ENCODE measurements at regions not wholly inside any gene's neighbourhood (a gene's known extent, or its start where the extent isn't known, plus 50 kb on each side); places are given as distances from the start of the nearest gene placed in this dataset.

DNA sequence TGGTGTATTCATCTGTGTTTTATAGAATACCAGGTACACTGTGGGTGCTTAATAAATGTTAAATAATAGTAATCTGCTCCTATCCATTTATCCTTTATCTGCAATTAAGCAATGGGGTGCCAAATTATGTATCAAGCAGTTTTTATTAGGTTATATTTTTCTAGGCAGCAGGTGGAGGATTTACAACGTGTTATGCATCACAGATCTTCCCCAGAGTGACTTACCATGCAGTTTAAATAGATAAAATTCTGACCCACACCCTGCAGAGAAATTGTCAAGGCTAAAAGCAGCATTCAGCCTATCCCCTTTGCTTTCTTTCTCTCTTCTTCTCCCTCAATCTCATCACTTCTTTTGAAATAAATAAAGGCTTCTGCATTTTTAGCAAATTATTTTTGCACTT, 306.4 kb downstream of the CXXC4 start:
- H3K4me1 ChIP-seq (ENCODE audit: control insufficient read depth in 1 of 2, insufficient read depth in 2 of 2, low read depth in 1 of 2, low read length in 1 of 2): no peaks in the 10 kb centered on the region
- H3K79me2 ChIP-seq (ENCODE audit: insufficient read depth): no peaks in the 10 kb centered on the region
- no peaks in the 10 kb centered on the region for H3K9me3 ChIP-seq
- H3K27ac ChIP-seq (ENCODE audit: low read depth in 2 of 2, low read length in 1 of 2): no peak overlapping the region
- no peak overlapping the region for H3K9ac ChIP-seq
- H4K20me1 ChIP-seq (ENCODE audit: insufficient read depth): no peaks in the 10 kb centered on the region
- no peak overlapping the region for H3K4me2 ChIP-seq
- no peak overlapping the region for H3K4me3 ChIP-seq (ENCODE audit: low read depth in 2 of 2, low read length in 1 of 2)
- no peaks in the 10 kb centered on the region for H3K27me3 ChIP-seq (ENCODE audit: insufficient read depth)
- POLR2A ChIA-PET: no interaction called here
- no peaks in the 10 kb centered on the region for H3K36me3 ChIP-seq (replicated peaks in 1 of 2; ENCODE audit: control insufficient read depth in 1 of 2, insufficient read depth in 2 of 2, low read length in 1 of 2)
- no peaks in the 10 kb centered on the region for H3K9me2 ChIP-seq
- TF ChIP-seq TCF12 (IDR thresholded peaks at IDR 0.05) (no peak), EP300 (IDR thresholded peaks at IDR 0.05; ENCODE audit: borderline replicate concordance in 1 of 2, low read depth in 1 of 2, low read length in 1 of 2) (no peak), RXRA (IDR thresholded peaks at IDR 0.05; ENCODE audit: borderline replicate concordance, low read depth) (no peak), GATA2 (CRISPR knock-in tag; IDR thresholded peaks at IDR 0.05) (no peak), SMC3 (IDR thresholded peaks at IDR 0.05; ENCODE audit: low read depth, low read length) (no peak), FOSL2 (IDR thresholded peaks at IDR 0.05; ENCODE audit: borderline replicate concordance, low read depth) (no peak), FOXJ3 (CRISPR knock-in tag; IDR thresholded peaks at IDR 0.05) (no peak), NFIC (IDR thresholded peaks at IDR 0.05; ENCODE audit: borderline replicate concordance) (no peak), YY1 (IDR thresholded peaks at IDR 0.05; ENCODE audit: low read depth) (no peak), RFX5 (IDR thresholded peaks at IDR 0.05; ENCODE audit: low read length) (no peak), EZH2phosphoT487 (IDR thresholded peaks at IDR 0.05; ENCODE audit: borderline replicate concordance, low read depth) (no peak), MXI1 (IDR thresholded peaks at IDR 0.05; ENCODE audit: low read depth, low read length) (no peak), GABPA (IDR thresholded peaks at IDR 0.05; ENCODE audit: low read depth) (no peak), TAF1 (IDR thresholded peaks at IDR 0.05; ENCODE audit: borderline replicate concordance, low read depth, low read length) (no peak)
- TF ChIP-seq, protein P1, sequence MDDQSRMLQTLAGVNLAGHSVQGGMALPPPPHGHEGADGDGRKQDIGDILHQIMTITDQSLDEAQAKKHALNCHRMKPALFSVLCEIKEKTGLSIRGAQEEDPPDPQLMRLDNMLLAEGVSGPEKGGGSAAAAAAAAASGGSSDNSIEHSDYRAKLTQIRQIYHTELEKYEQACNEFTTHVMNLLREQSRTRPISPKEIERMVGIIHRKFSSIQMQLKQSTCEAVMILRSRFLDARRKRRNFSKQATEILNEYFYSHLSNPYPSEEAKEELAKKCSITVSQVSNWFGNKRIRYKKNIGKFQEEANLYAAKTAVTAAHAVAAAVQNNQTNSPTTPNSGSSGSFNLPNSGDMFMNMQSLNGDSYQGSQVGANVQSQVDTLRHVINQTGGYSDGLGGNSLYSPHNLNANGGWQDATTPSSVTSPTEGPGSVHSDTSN (IDR thresholded peaks at IDR 0.05): no peak
- TF ChIP-seq, protein P2, sequence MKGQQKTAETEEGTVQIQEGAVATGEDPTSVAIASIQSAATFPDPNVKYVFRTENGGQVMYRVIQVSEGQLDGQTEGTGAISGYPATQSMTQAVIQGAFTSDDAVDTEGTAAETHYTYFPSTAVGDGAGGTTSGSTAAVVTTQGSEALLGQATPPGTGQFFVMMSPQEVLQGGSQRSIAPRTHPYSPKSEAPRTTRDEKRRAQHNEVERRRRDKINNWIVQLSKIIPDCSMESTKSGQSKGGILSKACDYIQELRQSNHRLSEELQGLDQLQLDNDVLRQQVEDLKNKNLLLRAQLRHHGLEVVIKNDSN (IDR thresholded peaks at IDR 0.05; ENCODE audit: borderline replicate concordance, low read depth): no peak
- TF ChIP-seq, protein P3, sequence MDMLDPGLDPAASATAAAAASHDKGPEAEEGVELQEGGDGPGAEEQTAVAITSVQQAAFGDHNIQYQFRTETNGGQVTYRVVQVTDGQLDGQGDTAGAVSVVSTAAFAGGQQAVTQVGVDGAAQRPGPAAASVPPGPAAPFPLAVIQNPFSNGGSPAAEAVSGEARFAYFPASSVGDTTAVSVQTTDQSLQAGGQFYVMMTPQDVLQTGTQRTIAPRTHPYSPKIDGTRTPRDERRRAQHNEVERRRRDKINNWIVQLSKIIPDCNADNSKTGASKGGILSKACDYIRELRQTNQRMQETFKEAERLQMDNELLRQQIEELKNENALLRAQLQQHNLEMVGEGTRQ (IDR thresholded peaks at IDR 0.05; ENCODE audit: borderline replicate concordance, low read depth, low read length): no peak
- TF ChIP-seq, protein P4, sequence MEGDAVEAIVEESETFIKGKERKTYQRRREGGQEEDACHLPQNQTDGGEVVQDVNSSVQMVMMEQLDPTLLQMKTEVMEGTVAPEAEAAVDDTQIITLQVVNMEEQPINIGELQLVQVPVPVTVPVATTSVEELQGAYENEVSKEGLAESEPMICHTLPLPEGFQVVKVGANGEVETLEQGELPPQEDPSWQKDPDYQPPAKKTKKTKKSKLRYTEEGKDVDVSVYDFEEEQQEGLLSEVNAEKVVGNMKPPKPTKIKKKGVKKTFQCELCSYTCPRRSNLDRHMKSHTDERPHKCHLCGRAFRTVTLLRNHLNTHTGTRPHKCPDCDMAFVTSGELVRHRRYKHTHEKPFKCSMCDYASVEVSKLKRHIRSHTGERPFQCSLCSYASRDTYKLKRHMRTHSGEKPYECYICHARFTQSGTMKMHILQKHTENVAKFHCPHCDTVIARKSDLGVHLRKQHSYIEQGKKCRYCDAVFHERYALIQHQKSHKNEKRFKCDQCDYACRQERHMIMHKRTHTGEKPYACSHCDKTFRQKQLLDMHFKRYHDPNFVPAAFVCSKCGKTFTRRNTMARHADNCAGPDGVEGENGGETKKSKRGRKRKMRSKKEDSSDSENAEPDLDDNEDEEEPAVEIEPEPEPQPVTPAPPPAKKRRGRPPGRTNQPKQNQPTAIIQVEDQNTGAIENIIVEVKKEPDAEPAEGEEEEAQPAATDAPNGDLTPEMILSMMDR (IDR thresholded peaks at IDR 0.05): no peak
- TF ChIP-seq, protein P5, sequence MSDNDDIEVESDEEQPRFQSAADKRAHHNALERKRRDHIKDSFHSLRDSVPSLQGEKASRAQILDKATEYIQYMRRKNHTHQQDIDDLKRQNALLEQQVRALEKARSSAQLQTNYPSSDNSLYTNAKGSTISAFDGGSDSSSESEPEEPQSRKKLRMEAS (IDR thresholded peaks at IDR 0.05; ENCODE audit: low read depth): no peak
- TF ChIP-seq, protein P6, sequence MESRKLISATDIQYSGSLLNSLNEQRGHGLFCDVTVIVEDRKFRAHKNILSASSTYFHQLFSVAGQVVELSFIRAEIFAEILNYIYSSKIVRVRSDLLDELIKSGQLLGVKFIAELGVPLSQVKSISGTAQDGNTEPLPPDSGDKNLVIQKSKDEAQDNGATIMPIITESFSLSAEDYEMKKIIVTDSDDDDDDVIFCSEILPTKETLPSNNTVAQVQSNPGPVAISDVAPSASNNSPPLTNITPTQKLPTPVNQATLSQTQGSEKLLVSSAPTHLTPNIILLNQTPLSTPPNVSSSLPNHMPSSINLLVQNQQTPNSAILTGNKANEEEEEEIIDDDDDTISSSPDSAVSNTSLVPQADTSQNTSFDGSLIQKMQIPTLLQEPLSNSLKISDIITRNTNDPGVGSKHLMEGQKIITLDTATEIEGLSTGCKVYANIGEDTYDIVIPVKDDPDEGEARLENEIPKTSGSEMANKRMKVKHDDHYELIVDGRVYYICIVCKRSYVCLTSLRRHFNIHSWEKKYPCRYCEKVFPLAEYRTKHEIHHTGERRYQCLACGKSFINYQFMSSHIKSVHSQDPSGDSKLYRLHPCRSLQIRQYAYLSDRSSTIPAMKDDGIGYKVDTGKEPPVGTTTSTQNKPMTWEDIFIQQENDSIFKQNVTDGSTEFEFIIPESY (IDR thresholded peaks at IDR 0.05; ENCODE audit: borderline replicate concordance, low read depth): no peak
- WGBS (ENCODE audit: low lambda C conversion rate): 0% methylated on average over 1 of the region's 1 CpG
- H2AFZ ChIP-seq (ENCODE audit: low read depth): no peak overlapping the region
- no peak for DNase-seq
- CTCF ChIA-PET: no interaction called here
- H3F3A ChIP-seq (replicated peaks; ENCODE audit: insufficient read depth): no peaks in the 10 kb centered on the region

Measured in SK-N-SH (cell line).